ENCODE measurements at regions not wholly inside any gene's neighbourhood (a gene's known extent, or its start where the extent isn't known, plus 50 kb on each side); places are given as distances from the start of the nearest gene placed in this dataset.

- no peak for DNase-seq (ENCODE audit: low read depth)
- TF ChIP-seq CTCF (IDR thresholded peaks at IDR 0.05; ENCODE audit: insufficient read depth, low read depth, low read length), result no peak
- H3K4me3 ChIP-seq (ENCODE audit: low read depth, low read length), result no peak overlapping the region
Observed at GRCh38 chr20:19078448-19079373, 133.7 kb upstream of the SLC24A3 start.

- no peak for TF ChIP-seq CTCF (IDR thresholded peaks at IDR 0.05; ENCODE audit: insufficient read depth, low read depth, low read length)
- H3K4me3 ChIP-seq (ENCODE audit: low read depth, low read length), result no peak overlapping the region
- DNase-seq (ENCODE audit: low read depth), result peak; percentile 16
Observed at GRCh38 chr20:19079536-19080299, 132.7 kb upstream of the SLC24A3 start.

GRCh38 chr20:19081937-19082336 is 130.5 kb upstream of the SLC24A3 start:
- TF ChIP-seq CTCF (IDR thresholded peaks at IDR 0.05; ENCODE audit: insufficient read depth, low read depth, low read length), result no peak
- no peak overlapping the region for H3K4me3 ChIP-seq (ENCODE audit: low read depth, low read length)
- no peak for DNase-seq (ENCODE audit: low read depth)

- DNase-seq (ENCODE audit: low read depth), result no peak
- no peak for TF ChIP-seq CTCF (IDR thresholded peaks at IDR 0.05; ENCODE audit: insufficient read depth, low read depth, low read length)
- no peak overlapping the region for H3K4me3 ChIP-seq (ENCODE audit: low read depth, low read length)
Observed at GRCh38 chr20:19083136-19083621, 129.3 kb upstream of the SLC24A3 start.

GRCh38 chr20:19090332-19090731 is 122.1 kb upstream of the SLC24A3 start:
- TF ChIP-seq CTCF (IDR thresholded peaks at IDR 0.05; ENCODE audit: insufficient read depth, low read depth, low read length), result no peak
- no peak for DNase-seq (ENCODE audit: low read depth)
- no peak overlapping the region for H3K4me3 ChIP-seq (ENCODE audit: low read depth, low read length)

- H3K4me3 ChIP-seq (ENCODE audit: low read depth, low read length), result no peak overlapping the region
- TF ChIP-seq CTCF (IDR thresholded peaks at IDR 0.05; ENCODE audit: insufficient read depth, low read depth, low read length), result no peak
- no peak for DNase-seq (ENCODE audit: low read depth)
Observed at GRCh38 chr20:19094959-19095541, 117.4 kb upstream of the SLC24A3 start.

All from fibroblast of villous mesenchyme (primary cell).